Activated naive CD4-positive, alpha-beta T cell treated with anti-CD3 and anti-CD28 coated beads, Interleukin-2, amount 50 U/mL, for 16 hours (primary cell): ENCODE measurements at regions not wholly inside any gene's neighbourhood (a gene's known extent, or its start where the extent isn't known, plus 50 kb on each side); places are given as distances from the start of the nearest gene placed in this dataset.

Experiments
- DNase-seq: peaks from one replicate; pipeline ENCODE4 v3.0.0-alpha.2; 2020

- no peak for DNase-seq
These were observed 71.9 kb downstream of the OAT start for GRCh38 chr10:124346831-124347230.

- DNase-seq, result no peak
These were observed 73.2 kb downstream of the OAT start for GRCh38 chr10:124345521-124345920.

GRCh38 chr10:124344931-124345330 is 73.8 kb downstream of the OAT start:
- no peak for DNase-seq

- DNase-seq, result no peak
These were observed 74.5 kb downstream of the OAT start for GRCh38 chr10:124344266-124344590.

GRCh38 chr10:124343351-124344265 is 75.1 kb downstream of the OAT start:
- no peak for DNase-seq

GRCh38 chr10:124342821-124343170 is 75.9 kb downstream of the OAT start:
- DNase-seq, result no peak

- DNase-seq, result no peak
These were observed 76.4 kb downstream of the OAT start for GRCh38 chr10:124342136-124342820.

- DNase-seq, result no peak
These were observed 77.0 kb downstream of the OAT start for GRCh38 chr10:124341768-124342135.

- DNase-seq, result no peak
These were observed 78.5 kb downstream of the OAT start for GRCh38 chr10:124340033-124340760.

- DNase-seq, result no peak
These were observed 79.3 kb downstream of the OAT start for GRCh38 chr10:124339119-124340032.

GRCh38 chr10:124338276-124338925 is 80.3 kb downstream of the OAT start:
- no peak for DNase-seq

GRCh38 chr10:124336186-124336585 is 82.5 kb downstream of the OAT start:
- no peak for DNase-seq

GRCh38 chr10:124333931-124334330 is 84.8 kb downstream of the OAT start:
- DNase-seq, result no peak

GRCh38 chr10:124332426-124332825 is 86.3 kb downstream of the OAT start:
- no peak for DNase-seq

- no peak for DNase-seq
These were observed 88.8 kb downstream of the OAT start for GRCh38 chr10:124329941-124330340.

GRCh38 chr10:124329362-124329761 is 89.4 kb downstream of the OAT start:
- DNase-seq, result no peak

- no peak for DNase-seq
These were observed 90.1 kb downstream of the OAT start for GRCh38 chr10:124328477-124329220.

- DNase-seq, result no peak
These were observed 92.6 kb downstream of the OAT start for GRCh38 chr10:124325998-124326636.

- DNase-seq, result no peak
These were observed 93.1 kb downstream of the OAT start for GRCh38 chr10:124325633-124325914.

- DNase-seq, result no peak
These were observed 93.7 kb downstream of the OAT start for GRCh38 chr10:124324856-124325632.
